Mesendoderm (in vitro differentiated cells): ENCODE measurements at regions not wholly inside any gene's neighbourhood (a gene's known extent, or its start where the extent isn't known, plus 50 kb on each side); places are given as distances from the start of the nearest gene placed in this dataset.
"Not testable (repeated sequence)": the region's sequence is repeated elsewhere in the genome, so short reads cannot be mapped to it uniquely, and the experiment has no call there.

Source experiments
- DNase-seq: peaks from one replicate; pipeline ENCODE4 v3.0.0; 2013
- H2AK5ac ChIP-seq: 2 replicates; pipeline ENCODE4 v1.6.1; 2013; ENCODE audit warnings: low read length, inconsistent platforms
- H2BK120ac ChIP-seq: 2 replicates; pipeline ENCODE4 v1.6.1; 2013; ENCODE audit warnings: low read depth, mild to moderate bottlenecking, low read length, moderate library complexity, mixed read lengths
- H2BK15ac ChIP-seq: replicated peaks from 2 replicates; pipeline ENCODE4 v1.6.1; 2013; ENCODE audit warnings: low read depth, mild to moderate bottlenecking, moderate library complexity
- H2BK5ac ChIP-seq: 2 replicates; pipeline ENCODE4 v1.6.1; 2013; ENCODE audit warnings: low read length, inconsistent platforms
- H3K18ac ChIP-seq: 2 replicates; pipeline ENCODE4 v1.6.1; 2013; ENCODE audit warnings: mild to moderate bottlenecking, low read length, mixed read lengths
- H3K23ac ChIP-seq: one replicate; pipeline ENCODE4 v1.6.1; 2013; ENCODE audit warnings: low read length
- H3K27ac ChIP-seq: 2 replicates; pipeline ENCODE4 v1.5.1; 2013; ENCODE audit warnings: low read depth, mild to moderate bottlenecking, inconsistent platforms, low read length, moderate library complexity
- H3K27me3 ChIP-seq: 2 replicates; pipeline ENCODE4 v1.6.1; 2013; ENCODE audit warnings: low read length, control low read depth, mild to moderate bottlenecking, inconsistent platforms; ENCODE audit not compliant: insufficient read depth, poor library complexity
- H3K36me3 ChIP-seq: 2 replicates; pipeline ENCODE4 v1.6.1; 2013; ENCODE audit warnings: low read length, inconsistent platforms; ENCODE audit not compliant: control insufficient read depth, insufficient read depth
- H3K4ac ChIP-seq: one replicate; pipeline ENCODE4 v1.6.1; 2013; ENCODE audit warnings: low read depth, mild to moderate bottlenecking, low read length, moderate library complexity
- H3K4me1 ChIP-seq: 2 replicates; pipeline ENCODE4 v1.6.1; 2013; ENCODE audit warnings: low read depth, low read length, inconsistent platforms; ENCODE audit not compliant: control insufficient read depth
- H3K4me2 ChIP-seq: 2 replicates; pipeline ENCODE4 v1.6.1; 2013; ENCODE audit warnings: low read length
- H3K4me3 ChIP-seq: 2 replicates; pipeline ENCODE4 v1.5.1; 2013; ENCODE audit warnings: mild to moderate bottlenecking, low read length
- H3K56ac ChIP-seq: one replicate; pipeline ENCODE4 v1.6.1; 2013; ENCODE audit warnings: low read length
- H3K79me1 ChIP-seq: 2 replicates; pipeline ENCODE4 v1.6.1; 2013; ENCODE audit warnings: low read length, inconsistent platforms
- H3K79me2 ChIP-seq: 2 replicates; pipeline ENCODE4 v1.6.1; 2013; ENCODE audit warnings: mild to moderate bottlenecking, low read length; ENCODE audit not compliant: control insufficient read depth, insufficient read depth
- H3K9ac ChIP-seq: 2 replicates; pipeline ENCODE4 v1.6.1; 2013; ENCODE audit warnings: low read length, inconsistent platforms
- H4K5ac ChIP-seq: one replicate; pipeline ENCODE4 v1.6.1; 2013; ENCODE audit warnings: low read length
- H4K8ac ChIP-seq: one replicate; pipeline ENCODE4 v1.6.1; 2013; ENCODE audit warnings: low read depth, mild to moderate bottlenecking, control low read depth, low read length, moderate library complexity
- WGBS: extraction: QIAGEN DNeasy Blood & Tissue Kit; methylation state at CpG from one replicate; pipeline ENCODE4 v1.1.7; 2013; ENCODE audit warnings: low lambda C conversion rate, missing lambda C conversion rate; ENCODE audit not compliant: insufficient coverage; ENCODE audit errors: extremely low coverage; 5-methylcytosine and 5-hydroxymethylcytosine counted together

DNA sequence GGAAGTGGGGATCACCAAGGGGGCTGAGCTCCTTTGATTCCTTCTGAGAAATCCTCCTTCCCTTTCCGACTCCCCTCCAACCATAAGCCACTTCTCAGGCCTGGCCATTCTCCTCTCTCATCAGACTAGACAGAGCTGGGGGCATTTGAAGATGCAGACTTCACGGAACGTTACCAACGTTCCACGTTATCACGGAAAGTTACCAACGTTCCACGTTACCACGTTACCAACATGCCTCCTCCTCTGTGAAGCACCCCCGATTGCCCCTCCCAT is 85.4 kb upstream of the WWC2 start:
- Histone ChIP-seq H3K27ac (no peak overlapping the region), H3K79me1 (no peaks in the 10 kb centered on the region), H3K4me1 (no peaks in the 10 kb centered on the region), H2BK120ac (no peak overlapping the region), H3K9ac (peak overlapping the region; percentile 28), H3K27me3 (no peaks in the 10 kb centered on the region), H2BK5ac (no peak overlapping the region), H4K8ac (no peak overlapping the region), H3K4ac (no peak overlapping the region), H3K23ac (no peak overlapping the region), H2BK15ac (no peak overlapping the region), H2AK5ac (no peak overlapping the region), H4K5ac (no peak overlapping the region), H3K79me2 (no peaks in the 10 kb centered on the region), H3K4me2 (peak overlapping the region; percentile 39), H3K4me3 (no peak overlapping the region), H3K18ac (no peak overlapping the region), H3K36me3 (no peaks in the 10 kb centered on the region), H3K56ac (peak overlapping the region; percentile 12)
- DNase-seq: no peak
- WGBS: no CpG with 5 or more reads among the region's 10 CpGs

- Histone ChIP-seq H3K9ac (no peak overlapping the region), H3K27me3 (no peaks in the 10 kb centered on the region), H4K8ac (no peak overlapping the region), H3K36me3 (no peaks in the 10 kb centered on the region), H2AK5ac (no peak overlapping the region), H3K27ac (no peak overlapping the region), H3K18ac (no peak overlapping the region), H3K23ac (no peak overlapping the region), H3K4ac (no peak overlapping the region), H3K79me2 (no peaks in the 10 kb centered on the region), H2BK120ac (no peak overlapping the region), H3K4me1 (no peaks in the 10 kb centered on the region), H4K5ac (no peak overlapping the region), H3K79me1 (no peaks in the 10 kb centered on the region), H3K4me3 (no peak overlapping the region), H2BK5ac (no peak overlapping the region), H3K4me2 (peak overlapping the region; percentile 39), H3K56ac (peak overlapping the region; percentile 12), H2BK15ac (no peak overlapping the region)
- DNase-seq: peak; percentile 63
- no CpG with 5 or more reads among the region's 18 CpGs for WGBS
These were observed 86.0 kb upstream of the WWC2 start for GRCh38 chr4:183012879-183013729.

GRCh38 chr4:183011213-183011907 is 87.7 kb upstream of the WWC2 start:
- Histone ChIP-seq H2BK15ac (no peak overlapping the region), H3K18ac (no peak overlapping the region), H3K4ac (no peak overlapping the region), H2BK5ac (no peak overlapping the region), H3K4me1 (no peaks in the 10 kb centered on the region), H3K56ac (no peak overlapping the region), H4K8ac (no peak overlapping the region), H3K79me1 (no peaks in the 10 kb centered on the region), H3K27ac (no peak overlapping the region), H3K4me2 (no peak overlapping the region), H3K23ac (no peak overlapping the region), H3K27me3 (no peaks in the 10 kb centered on the region), H4K5ac (no peak overlapping the region), H2BK120ac (no peak overlapping the region), H2AK5ac (no peak overlapping the region), H3K9ac (no peak overlapping the region), H3K4me3 (no peak overlapping the region), H3K79me2 (no peaks in the 10 kb centered on the region), H3K36me3 (no peaks in the 10 kb centered on the region)
- no CpG with 5 or more reads among the region's 8 CpGs for WGBS
- DNase-seq: no peak

GRCh38 chr4:183008492-183008891 is 90.6 kb upstream of the WWC2 start:
- H3K79me2 ChIP-seq: no peaks in the 10 kb centered on the region
- no peak overlapping the region for H3K4ac ChIP-seq
- no peak overlapping the region for H2BK15ac ChIP-seq
- no peaks in the 10 kb centered on the region for H3K27me3 ChIP-seq
- H3K23ac ChIP-seq: no peak overlapping the region
- no peak overlapping the region for H3K4me2 ChIP-seq
- no peak overlapping the region for H2BK5ac ChIP-seq
- H2AK5ac ChIP-seq: no peak overlapping the region
- H3K9ac ChIP-seq: no peak overlapping the region
- WGBS: no CpG with 5 or more reads among the region's 9 CpGs
- no peak overlapping the region for H3K18ac ChIP-seq
- H3K27ac ChIP-seq: no peak overlapping the region
- no peak overlapping the region for H3K56ac ChIP-seq
- H3K79me1 ChIP-seq: no peaks in the 10 kb centered on the region
- H4K8ac ChIP-seq: no peak overlapping the region
- H2BK120ac ChIP-seq: no peak overlapping the region
- no peak overlapping the region for H3K4me3 ChIP-seq
- no peaks in the 10 kb centered on the region for H3K4me1 ChIP-seq
- H4K5ac ChIP-seq: no peak overlapping the region
- peak; percentile 71 for DNase-seq
- no peaks in the 10 kb centered on the region for H3K36me3 ChIP-seq

GRCh38 chr4:183004370-183004769 is 87.2 kb upstream of the DCTD start:
- H3K4me1 ChIP-seq, H3K36me3 ChIP-seq, H3K9ac ChIP-seq, H3K4ac ChIP-seq, H3K27ac ChIP-seq, DNase-seq, H3K23ac ChIP-seq, H4K5ac ChIP-seq, H3K79me1 ChIP-seq, H2BK120ac ChIP-seq, H3K4me3 ChIP-seq, H3K56ac ChIP-seq, H4K8ac ChIP-seq, H3K27me3 ChIP-seq, H2BK5ac ChIP-seq, H3K4me2 ChIP-seq, H3K18ac ChIP-seq, H2AK5ac ChIP-seq, H2BK15ac ChIP-seq, H3K79me2 ChIP-seq: not testable (repeated sequence)
